CD4-positive, alpha-beta T cell treated with Interleukin-12 subunit alpha and Interleukin-12 subunit beta, for 1 hour (primary cell): ENCODE measurements at regions not wholly inside any gene's neighbourhood (a gene's known extent, or its start where the extent isn't known, plus 50 kb on each side); places are given as distances from the start of the nearest gene placed in this dataset.

Experiments
- DNase-seq: peaks from one replicate; pipeline ENCODE4 v3.0.0-alpha.2; 2020

DNA sequence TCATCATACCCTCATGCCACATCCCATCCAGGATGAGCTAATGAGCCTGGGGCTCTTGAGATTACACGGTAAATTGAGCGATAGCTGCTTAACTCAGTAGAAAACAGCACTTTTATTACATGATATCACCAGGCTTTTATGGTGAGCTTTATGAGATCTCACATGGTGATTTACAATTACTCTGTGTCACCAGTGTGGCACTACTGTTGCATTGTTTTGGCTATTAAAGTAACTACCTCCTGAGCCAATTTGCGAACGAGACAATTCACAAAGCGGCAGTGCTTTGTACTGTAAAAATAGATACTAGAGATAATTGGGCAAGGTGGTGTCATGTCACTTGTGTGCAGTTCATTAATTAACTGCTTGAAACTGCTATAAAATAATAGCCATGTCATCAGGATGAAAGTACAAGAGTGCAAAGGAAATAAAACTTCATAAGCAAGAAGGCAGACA, 767.7 kb upstream of the ADGRL2 start:
- DNase-seq, result no peak

GRCh38 chr1:81032374-81032773, 768.4 kb upstream of the ADGRL2 start:
- no peak for DNase-seq

GRCh38 chr1:81030441-81030840, 770.3 kb upstream of the ADGRL2 start:
- DNase-seq, result no peak

- DNase-seq, result no peak
Observed at GRCh38 chr1:81029266-81029665, 771.5 kb upstream of the ADGRL2 start.

DNA sequence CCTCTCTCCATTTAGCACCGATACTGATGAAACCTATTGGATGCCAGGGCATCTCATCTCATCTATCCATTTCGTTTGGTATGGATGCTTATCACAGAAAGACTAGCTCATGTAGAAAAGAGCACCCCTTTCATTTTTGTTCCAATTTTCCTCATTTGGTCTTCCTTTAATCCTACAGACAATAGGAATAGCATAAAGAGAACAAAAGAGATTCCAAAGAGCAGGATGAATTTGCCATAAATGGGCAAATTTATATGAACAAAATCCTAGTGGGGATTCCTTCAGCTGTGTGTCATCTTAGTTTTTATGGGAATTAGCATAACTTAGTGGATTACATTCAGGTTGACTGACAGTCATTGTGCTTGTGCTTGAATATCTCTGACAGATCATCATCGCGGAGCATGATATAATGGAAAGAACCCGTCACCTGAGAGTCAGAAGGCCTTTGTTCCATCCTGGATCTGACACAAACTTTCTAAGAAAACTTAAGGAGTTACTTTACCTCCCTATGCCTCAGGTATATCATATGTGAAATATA, 777.5 kb upstream of the ADGRL2 start:
- DNase-seq, result no peak

GRCh38 chr1:81021134-81021533, 779.6 kb upstream of the ADGRL2 start:
- DNase-seq, result no peak

DNA sequence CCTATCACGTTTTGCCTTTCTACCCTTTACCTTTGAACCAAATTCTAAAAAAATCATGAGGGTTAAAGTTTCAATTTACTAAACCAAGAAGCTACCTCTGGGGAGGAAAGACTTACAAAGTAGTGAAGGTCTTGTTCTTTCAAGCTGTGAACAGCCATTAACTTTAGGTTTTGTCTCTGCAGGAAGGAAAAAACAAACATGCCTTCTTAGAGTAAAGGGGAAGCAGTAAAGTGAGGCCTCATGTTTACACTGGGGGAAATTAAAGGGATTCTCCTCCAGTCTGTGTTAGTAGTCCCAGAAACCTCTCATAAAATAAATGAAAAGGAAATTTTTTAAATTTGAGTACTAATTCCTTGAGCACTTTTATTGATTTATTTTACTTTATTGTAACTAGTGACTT, 780.2 kb upstream of the ADGRL2 start:
- DNase-seq, result no peak

DNA sequence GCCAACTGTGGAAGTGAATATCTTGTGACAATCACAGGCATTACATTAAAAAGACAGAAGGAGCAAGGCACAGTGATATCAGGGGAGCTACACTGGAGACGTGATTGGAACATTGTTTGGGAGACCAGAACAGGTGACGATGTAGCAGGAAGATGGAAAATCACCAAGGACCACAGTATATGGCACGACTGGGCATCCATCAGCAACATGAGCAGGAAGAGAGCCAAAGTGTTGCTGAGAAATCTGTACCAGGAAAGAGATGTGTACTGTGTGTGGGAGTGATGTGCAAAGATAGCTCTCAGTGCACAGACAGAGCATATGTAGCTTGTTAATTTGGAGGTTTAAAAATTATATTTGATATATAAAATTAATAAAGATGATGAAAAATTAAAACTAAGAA, 790.6 kb upstream of the ADGRL2 start:
- DNase-seq, result no peak

GRCh38 chr1:81008293-81008692, 792.4 kb upstream of the ADGRL2 start:
- no peak for DNase-seq

- DNase-seq, result no peak
Observed at GRCh38 chr1:81007024-81007423, 793.7 kb upstream of the ADGRL2 start.

DNA sequence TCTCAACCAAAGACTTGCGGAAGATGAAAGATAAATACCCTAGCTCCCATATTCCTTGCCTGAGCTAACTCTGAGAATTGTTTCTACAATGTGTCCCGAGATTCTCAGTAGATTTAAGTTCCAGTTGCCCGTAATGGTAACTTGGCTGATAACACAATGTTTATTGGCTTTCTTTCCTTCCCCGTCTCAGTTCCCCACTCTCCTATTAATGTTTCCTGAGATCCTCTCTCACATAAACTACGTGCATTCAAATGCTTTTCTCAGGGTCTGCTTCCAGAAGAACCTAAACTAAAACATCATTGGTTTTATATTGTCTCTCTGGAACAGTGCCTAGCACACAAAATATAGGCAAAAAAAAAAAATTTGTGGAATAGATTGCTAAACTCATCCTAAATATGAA, 794.2 kb upstream of the ADGRL2 start:
- no peak for DNase-seq

DNA sequence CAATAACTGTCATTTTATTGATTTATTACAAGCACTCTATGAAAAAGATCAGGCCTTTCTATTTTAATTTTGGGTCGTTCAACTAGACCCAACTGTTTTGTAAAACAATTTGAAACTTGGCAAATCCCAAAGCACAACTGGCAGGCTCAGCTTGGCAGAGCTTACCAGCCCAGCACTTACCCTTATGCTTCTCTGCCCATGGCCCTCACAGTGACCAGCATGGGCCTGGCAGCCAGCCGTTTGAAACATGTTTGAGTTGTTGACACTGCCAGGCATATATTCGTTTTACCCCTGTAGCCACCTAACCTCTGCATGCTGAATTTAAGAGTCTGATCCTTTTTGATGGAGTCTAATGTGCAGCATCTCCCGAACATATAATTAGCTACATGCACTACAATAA, 796.7 kb upstream of the ADGRL2 start:
- DNase-seq, result no peak

DNA sequence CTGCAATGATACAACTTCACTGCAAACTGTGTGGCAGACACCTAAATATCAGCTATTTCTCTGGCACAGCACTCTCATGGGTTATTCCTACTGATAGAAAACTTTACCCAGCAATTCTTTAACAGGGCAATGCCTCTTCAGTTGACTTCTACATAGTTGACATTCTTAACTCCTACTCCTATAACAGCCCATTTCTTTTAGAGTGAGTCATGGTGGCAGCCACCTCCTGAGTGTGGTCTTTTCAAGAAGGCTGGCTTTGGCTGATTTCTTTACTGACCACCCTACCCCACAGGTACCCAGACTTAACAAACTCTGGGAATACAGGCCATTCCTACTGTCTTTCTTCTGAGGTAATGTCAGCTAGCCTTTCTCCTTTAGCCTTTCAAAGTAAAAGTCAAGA, 805.8 kb upstream of the ADGRL2 start:
- DNase-seq, result no peak

DNA sequence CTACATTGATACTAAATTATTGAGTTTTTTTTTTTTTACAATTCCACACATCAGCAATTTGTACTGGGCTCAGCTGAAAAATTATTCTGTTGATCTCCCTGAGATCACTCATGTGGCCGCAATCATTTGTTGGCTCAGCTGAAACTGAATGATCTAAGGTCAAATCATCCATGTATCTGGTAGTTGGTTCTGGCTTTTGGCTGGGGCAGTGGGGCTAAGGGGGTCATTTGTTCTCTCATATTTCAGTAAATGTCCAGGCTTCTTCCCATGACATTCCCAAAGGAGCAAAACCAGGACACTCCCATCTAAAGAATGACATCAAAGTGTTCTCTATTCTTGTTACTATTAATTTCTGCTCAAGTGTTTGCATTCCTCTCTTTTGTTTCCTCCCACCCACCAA, 806.7 kb upstream of the ADGRL2 start:
- no peak for DNase-seq

DNA sequence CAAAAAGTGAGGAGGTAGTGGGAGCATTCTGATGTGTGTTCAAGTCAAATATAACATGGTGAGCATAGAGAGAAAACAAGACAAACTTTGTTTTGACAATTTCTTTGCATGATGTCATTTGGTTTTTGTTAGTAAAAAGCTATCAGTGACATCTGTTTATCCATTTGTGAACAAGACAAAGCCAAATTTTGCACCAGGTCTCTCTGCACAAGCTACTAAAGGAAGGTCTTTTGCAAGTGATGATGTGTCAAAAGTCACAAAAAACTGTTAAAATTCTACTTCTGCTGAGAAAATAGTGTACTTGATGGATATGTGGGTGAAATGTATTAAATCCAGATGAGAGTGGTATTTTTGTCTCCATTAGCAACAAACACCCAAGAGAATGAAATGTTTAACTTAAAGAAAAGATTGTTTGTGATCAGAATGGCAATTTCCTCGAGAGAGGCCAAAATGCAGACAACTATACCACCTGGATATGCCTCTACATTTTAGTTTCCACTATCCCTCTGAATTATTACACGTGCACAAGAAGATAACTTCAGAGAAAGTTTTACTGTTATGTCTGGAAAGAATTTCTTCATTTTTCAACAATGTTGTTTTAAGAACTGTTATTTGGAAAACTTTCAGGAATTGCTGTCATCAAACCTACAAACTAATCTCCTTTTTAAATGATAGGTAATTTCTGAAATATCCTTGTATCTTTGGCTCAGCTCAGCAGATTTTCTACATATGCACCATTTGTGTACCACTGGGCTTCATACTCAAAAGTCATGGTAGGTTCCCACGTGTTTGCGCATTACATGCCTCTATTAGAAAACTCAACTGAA, 807.4 kb upstream of the ADGRL2 start:
- DNase-seq, result no peak

DNA sequence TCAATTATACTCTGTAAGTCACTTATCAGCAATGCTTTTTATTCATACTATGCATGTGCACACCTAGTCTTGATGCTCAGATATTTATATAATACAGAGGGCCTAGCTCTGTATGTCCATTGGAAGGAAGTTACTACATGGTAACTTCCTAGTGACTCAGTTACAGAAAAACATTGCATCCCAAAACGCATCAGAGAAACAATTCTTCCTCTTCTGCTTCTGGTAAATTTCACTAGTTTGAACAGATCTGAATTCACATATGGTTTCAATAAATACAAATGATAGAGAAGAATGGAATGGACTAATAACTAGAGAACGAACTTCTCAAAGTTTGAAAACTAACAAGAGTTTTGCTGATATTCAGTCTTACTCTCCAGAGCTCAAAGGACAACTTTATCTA, 811.3 kb upstream of the ADGRL2 start:
- no peak for DNase-seq

GRCh38 chr1:80988926-80989325, 811.8 kb upstream of the ADGRL2 start:
- no peak for DNase-seq

DNA sequence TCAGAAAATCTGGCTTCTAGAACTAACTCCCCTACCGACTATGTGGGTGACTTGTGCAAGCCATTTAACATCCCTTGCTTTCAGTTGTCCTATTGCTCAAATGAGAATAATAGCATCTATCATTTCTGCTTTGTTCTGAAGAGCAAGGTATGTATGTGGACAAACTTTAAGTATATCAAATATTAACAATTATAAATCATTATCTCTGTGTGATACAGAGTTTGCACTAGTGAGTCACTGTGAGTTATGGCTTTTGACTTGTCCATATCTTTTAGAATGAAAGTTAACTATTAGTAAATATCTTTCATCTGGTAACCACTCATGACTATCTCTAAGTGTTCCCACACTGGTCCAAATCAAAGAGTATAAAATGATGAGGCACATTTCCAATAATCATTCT, 812.9 kb upstream of the ADGRL2 start:
- DNase-seq, result no peak

DNA sequence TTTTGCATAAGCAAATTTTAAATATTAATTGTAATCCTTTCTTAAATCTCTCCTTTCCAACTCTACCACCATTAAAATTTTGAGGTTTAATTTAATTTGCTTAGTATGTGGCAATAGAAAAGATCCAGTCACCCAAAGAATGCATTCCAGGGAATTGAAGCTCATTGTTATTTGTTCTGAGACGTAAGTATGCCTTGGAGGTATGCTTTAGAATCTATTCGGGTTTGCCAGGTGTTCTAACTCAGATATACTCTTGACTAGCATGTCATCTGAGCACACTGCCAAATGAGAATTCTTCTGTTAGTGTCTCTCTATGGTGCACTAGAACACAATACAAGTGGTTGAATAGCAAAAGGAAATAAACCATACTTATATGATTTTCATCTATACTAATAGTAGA, 813.6 kb upstream of the ADGRL2 start:
- no peak for DNase-seq

GRCh38 chr1:80982831-80983230, 817.9 kb upstream of the ADGRL2 start:
- DNase-seq, result no peak

GRCh38 chr1:80973101-80973500, 827.6 kb upstream of the ADGRL2 start:
- no peak for DNase-seq

DNA sequence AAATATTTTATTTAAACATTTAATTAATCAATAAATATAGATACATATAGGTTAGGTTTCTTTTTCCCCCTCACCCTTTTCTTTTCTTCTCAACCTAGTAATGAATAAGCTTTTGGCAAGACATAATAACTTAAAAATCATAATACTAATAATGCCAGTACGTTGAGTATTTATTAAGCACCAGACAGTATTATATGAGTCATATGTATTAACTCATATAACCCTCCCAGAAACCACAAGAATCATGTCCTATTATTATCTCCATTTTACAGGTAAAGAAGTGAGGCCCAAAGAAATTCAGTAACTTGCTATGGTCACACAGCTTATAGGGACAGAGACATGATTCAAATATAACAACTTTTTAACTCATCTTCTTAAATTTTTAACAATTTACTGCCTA, 834.5 kb upstream of the ADGRL2 start:
- no peak for DNase-seq

DNA sequence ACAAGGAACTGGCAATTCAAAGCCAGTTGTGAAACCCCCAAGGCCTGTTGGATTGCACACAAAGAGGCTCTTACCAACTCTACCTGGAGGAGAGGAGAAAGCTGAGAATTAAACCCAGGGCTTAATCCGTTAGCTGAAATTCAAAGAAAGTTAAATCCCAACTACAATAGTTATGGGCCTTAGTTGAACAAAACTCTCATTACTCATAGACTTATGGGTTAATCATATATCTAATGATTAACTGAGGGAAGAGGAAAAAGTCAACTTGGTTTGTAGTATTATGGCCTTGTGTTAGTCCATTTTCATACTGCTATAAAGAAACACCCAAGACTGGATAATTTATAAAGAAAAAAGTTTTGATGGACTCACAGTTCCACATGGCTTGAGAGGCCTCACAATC, 838.2 kb upstream of the ADGRL2 start:
- no peak for DNase-seq

GRCh38 chr1:80961464-80962190, 839.1 kb upstream of the ADGRL2 start:
- DNase-seq, result no peak
